ENCODE measurements at regions not wholly inside any gene's neighbourhood (a gene's known extent, or its start where the extent isn't known, plus 50 kb on each side); places are given as distances from the start of the nearest gene placed in this dataset.

GRCh38 chr7:86006909-86007308 is 636.8 kb upstream of the GRM3 start:
- no peak for TF ChIP-seq CTCF (IDR thresholded peaks at IDR 0.05)
- H3K4me3 ChIP-seq (ENCODE audit: low read depth in 1 of 2, low read length in 1 of 2) = no peak overlapping the region
- no peaks in the 10 kb centered on the region for H3K4me1 ChIP-seq (ENCODE audit: control insufficient read depth in 1 of 2, insufficient read depth in 1 of 2, low read depth in 1 of 2, low read length in 1 of 2)
- no peaks in the 10 kb centered on the region for H3K27me3 ChIP-seq
- H3K36me3 ChIP-seq = no peaks in the 10 kb centered on the region
- H3K27ac ChIP-seq = no peak overlapping the region
- peaks cover 9% of the 10 kb centered on the region for H3K9me3 ChIP-seq

- no peak overlapping the region for H3K27ac ChIP-seq
- no peaks in the 10 kb centered on the region for H3K27me3 ChIP-seq
- no peak for TF ChIP-seq CTCF (IDR thresholded peaks at IDR 0.05)
- H3K9me3 ChIP-seq = peaks cover 9% of the 10 kb centered on the region
- no peaks in the 10 kb centered on the region for H3K4me1 ChIP-seq (ENCODE audit: control insufficient read depth in 1 of 2, insufficient read depth in 1 of 2, low read depth in 1 of 2, low read length in 1 of 2)
- H3K4me3 ChIP-seq (ENCODE audit: low read depth in 1 of 2, low read length in 1 of 2) = no peak overlapping the region
- no peaks in the 10 kb centered on the region for H3K36me3 ChIP-seq
Observed at GRCh38 chr7:86002858-86003257, 640.9 kb upstream of the GRM3 start.

GRCh38 chr7:85997515-85997914 is 646.2 kb upstream of the GRM3 start:
- Histone ChIP-seq H3K9me3 (no peaks in the 10 kb centered on the region), H3K27ac (no peak overlapping the region), H3K27me3 (no peaks in the 10 kb centered on the region), H3K4me3 (ENCODE audit: low read depth in 1 of 2, low read length in 1 of 2) (no peak overlapping the region), H3K36me3 (no peaks in the 10 kb centered on the region), H3K4me1 (ENCODE audit: control insufficient read depth in 1 of 2, insufficient read depth in 1 of 2, low read depth in 1 of 2, low read length in 1 of 2) (no peaks in the 10 kb centered on the region)
- no peak for TF ChIP-seq CTCF (IDR thresholded peaks at IDR 0.05)

- H3K27ac ChIP-seq = no peak overlapping the region
- no peak overlapping the region for H3K4me3 ChIP-seq (ENCODE audit: low read depth in 1 of 2, low read length in 1 of 2)
- no peaks in the 10 kb centered on the region for H3K9me3 ChIP-seq
- no peaks in the 10 kb centered on the region for H3K4me1 ChIP-seq (ENCODE audit: control insufficient read depth in 1 of 2, insufficient read depth in 1 of 2, low read depth in 1 of 2, low read length in 1 of 2)
- H3K36me3 ChIP-seq = no peaks in the 10 kb centered on the region
- no peaks in the 10 kb centered on the region for H3K27me3 ChIP-seq
- no peak for TF ChIP-seq CTCF (IDR thresholded peaks at IDR 0.05)
Observed at GRCh38 chr7:85995101-85995500, 648.6 kb upstream of the GRM3 start.

GRCh38 chr7:85980740-85981139 is 663.0 kb upstream of the GRM3 start:
- H3K27ac ChIP-seq = no peak overlapping the region
- H3K27me3 ChIP-seq = no peaks in the 10 kb centered on the region
- H3K4me3 ChIP-seq (ENCODE audit: low read depth in 1 of 2, low read length in 1 of 2) = no peak overlapping the region
- no peaks in the 10 kb centered on the region for H3K9me3 ChIP-seq
- no peaks in the 10 kb centered on the region for H3K4me1 ChIP-seq (ENCODE audit: control insufficient read depth in 1 of 2, insufficient read depth in 1 of 2, low read depth in 1 of 2, low read length in 1 of 2)
- no peak for TF ChIP-seq CTCF (IDR thresholded peaks at IDR 0.05)
- no peaks in the 10 kb centered on the region for H3K36me3 ChIP-seq

GRCh38 chr7:85974176-85974575 is 669.5 kb upstream of the GRM3 start:
- Histone ChIP-seq H3K36me3 (no peaks in the 10 kb centered on the region), H3K9me3 (no peaks in the 10 kb centered on the region), H3K4me3 (ENCODE audit: low read depth in 1 of 2, low read length in 1 of 2) (no peak overlapping the region), H3K27ac (no peak overlapping the region), H3K4me1 (ENCODE audit: control insufficient read depth in 1 of 2, insufficient read depth in 1 of 2, low read depth in 1 of 2, low read length in 1 of 2) (no peaks in the 10 kb centered on the region), H3K27me3 (no peaks in the 10 kb centered on the region)
- TF ChIP-seq CTCF (IDR thresholded peaks at IDR 0.05) = no peak

All from neutrophil (primary cell).